Smooth muscle cell (in vitro differentiated cells): ENCODE measurements at regions not wholly inside any gene's neighbourhood (a gene's known extent, or its start where the extent isn't known, plus 50 kb on each side); places are given as distances from the start of the nearest gene placed in this dataset.
A peak's percentile ranks its signal among the peaks of the same experiment; 100 is the strongest.

ENCODE experiments used
- DNase-seq: peaks from one replicate; lab custom pipeline; 2025; ENCODE audit not compliant: unreplicated experiment; lab: John Stamatoyannopoulos, UW
- H2AFZ ChIP-seq: fragments of 200-600 bp; sonication (generic); 2 replicates; pipeline ENCODE4 v1.6.0; 2016; ENCODE audit warnings: antibody characterized with exemption, low read depth, mild to moderate bottlenecking
- H3F3A ChIP-seq: fragments of 200-600 bp; sonication (generic); 2 replicates; pipeline ENCODE4 v1.6.0; 2017; ENCODE audit warnings: antibody characterized with exemption, low read depth
- H3K27ac ChIP-seq: fragments of 200-600 bp; sonication (generic); 2 replicates; pipeline ENCODE4 v1.5.1; 2016; ENCODE audit warnings: low read depth, mild to moderate bottlenecking
- H3K27me3 ChIP-seq: fragments of 200-600 bp; sonication (generic); 2 replicates; pipeline ENCODE4 v1.6.1; 2016; ENCODE audit warnings: low read depth, mild to moderate bottlenecking
- H3K36me3 ChIP-seq: fragments of 200-600 bp; sonication (generic); 2 replicates; pipeline ENCODE4 v1.5.1; 2016; ENCODE audit warnings: low read depth
- H3K4me1 ChIP-seq: fragments of 200-600 bp; sonication (generic); 2 replicates; pipeline ENCODE4 v1.5.1; 2016; ENCODE audit warnings: low read depth
- H3K4me2 ChIP-seq: fragments of 200-600 bp; sonication (generic); 2 replicates; pipeline ENCODE4 v1.6.0; 2016; ENCODE audit warnings: mild to moderate bottlenecking
- H3K4me3 ChIP-seq: fragments of 200-600 bp; sonication (generic); 2 replicates; pipeline ENCODE4 v1.5.1; 2016; ENCODE audit warnings: mild to moderate bottlenecking
- H3K79me2 ChIP-seq: fragments of 200-600 bp; sonication (generic); 2 replicates; pipeline ENCODE4 v1.6.0; 2016; ENCODE audit warnings: low read depth, mild to moderate bottlenecking
- H3K9ac ChIP-seq: fragments of 200-600 bp; sonication (generic); 2 replicates; pipeline ENCODE4 v1.6.0; 2016; ENCODE audit warnings: low read depth
- H3K9me3 ChIP-seq: fragments of 200-600 bp; sonication (generic); replicated peaks from 2 replicates; pipeline ENCODE4 v1.5.1; 2016; ENCODE audit warnings: low read depth
- H4K20me1 ChIP-seq: fragments of 200-600 bp; sonication (generic); 2 replicates; pipeline ENCODE4 v1.6.0; 2016; ENCODE audit warnings: low read depth
- WGBS: methylation state at CpG from one replicate; pipeline ENCODE4 v1.1.7; 2016; ENCODE audit warnings: low lambda C conversion rate; 5-methylcytosine and 5-hydroxymethylcytosine counted together
- TF ChIP-seq, protein P1 (sequence below): fragments of 200-600 bp; sonication (generic); IDR thresholded peaks from 2 replicates; pipeline ENCODE4 v1.5.1; 2017; ENCODE audit warnings: borderline replicate concordance, mild to moderate bottlenecking, antibody characterized with exemption; ENCODE audit not compliant: insufficient read depth, poor library complexity, severe bottlenecking

- no peaks in the 10 kb centered on the region for H3K4me1 ChIP-seq
- no peaks in the 10 kb centered on the region for H3K36me3 ChIP-seq
- no peaks in the 10 kb centered on the region for H3F3A ChIP-seq
- H2AFZ ChIP-seq: no peak overlapping the region
- H3K27ac ChIP-seq: no peak overlapping the region
- no peak for DNase-seq
- 64% methylated on average over 5 of the region's 5 CpGs for WGBS
- H4K20me1 ChIP-seq: no peaks in the 10 kb centered on the region
- no peaks in the 10 kb centered on the region for H3K79me2 ChIP-seq
- no peaks in the 10 kb centered on the region for H3K9me3 ChIP-seq
- H3K9ac ChIP-seq: no peak overlapping the region
- no peaks in the 10 kb centered on the region for H3K27me3 ChIP-seq
- no peak overlapping the region for H3K4me3 ChIP-seq
- H3K4me2 ChIP-seq: no peak overlapping the region
- TF ChIP-seq, protein P1, sequence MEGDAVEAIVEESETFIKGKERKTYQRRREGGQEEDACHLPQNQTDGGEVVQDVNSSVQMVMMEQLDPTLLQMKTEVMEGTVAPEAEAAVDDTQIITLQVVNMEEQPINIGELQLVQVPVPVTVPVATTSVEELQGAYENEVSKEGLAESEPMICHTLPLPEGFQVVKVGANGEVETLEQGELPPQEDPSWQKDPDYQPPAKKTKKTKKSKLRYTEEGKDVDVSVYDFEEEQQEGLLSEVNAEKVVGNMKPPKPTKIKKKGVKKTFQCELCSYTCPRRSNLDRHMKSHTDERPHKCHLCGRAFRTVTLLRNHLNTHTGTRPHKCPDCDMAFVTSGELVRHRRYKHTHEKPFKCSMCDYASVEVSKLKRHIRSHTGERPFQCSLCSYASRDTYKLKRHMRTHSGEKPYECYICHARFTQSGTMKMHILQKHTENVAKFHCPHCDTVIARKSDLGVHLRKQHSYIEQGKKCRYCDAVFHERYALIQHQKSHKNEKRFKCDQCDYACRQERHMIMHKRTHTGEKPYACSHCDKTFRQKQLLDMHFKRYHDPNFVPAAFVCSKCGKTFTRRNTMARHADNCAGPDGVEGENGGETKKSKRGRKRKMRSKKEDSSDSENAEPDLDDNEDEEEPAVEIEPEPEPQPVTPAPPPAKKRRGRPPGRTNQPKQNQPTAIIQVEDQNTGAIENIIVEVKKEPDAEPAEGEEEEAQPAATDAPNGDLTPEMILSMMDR: no peak
Observed at GRCh38 chr2:128681507-128681906, 362.8 kb upstream of the HS6ST1 start.

DNA sequence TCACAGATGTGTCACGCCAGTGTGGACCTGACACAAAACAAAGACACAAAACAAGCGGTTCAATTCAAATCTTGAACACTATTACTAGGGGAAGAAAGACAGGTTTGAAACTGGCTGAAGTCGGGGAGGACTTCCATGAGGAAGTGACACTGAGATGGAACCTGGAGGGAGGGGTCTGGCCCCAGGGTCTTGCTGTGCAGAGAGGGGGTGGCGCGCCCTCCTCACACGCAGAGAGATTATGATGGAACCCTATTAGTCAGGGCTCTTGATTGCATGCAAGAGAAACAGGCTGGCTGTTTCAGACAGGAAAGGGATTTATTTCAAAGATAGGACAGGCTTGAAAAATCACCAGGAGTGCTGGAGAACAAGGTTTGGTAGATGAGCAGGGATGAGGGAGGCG is 363.6 kb upstream of the HS6ST1 start:
- H3K79me2 ChIP-seq: no peaks in the 10 kb centered on the region
- H3K4me2 ChIP-seq: peak overlapping the region; percentile 40
- no peaks in the 10 kb centered on the region for H3K27me3 ChIP-seq
- H3F3A ChIP-seq: no peaks in the 10 kb centered on the region
- no peaks in the 10 kb centered on the region for H3K4me1 ChIP-seq
- DNase-seq: no peak
- no peak overlapping the region for H3K4me3 ChIP-seq
- H3K9me3 ChIP-seq: no peaks in the 10 kb centered on the region
- 76% methylated on average over 7 of the region's 7 CpGs for WGBS
- TF ChIP-seq, protein P1: no peak
- H3K27ac ChIP-seq: peak overlapping the region; percentile 28
- peak overlapping the region; percentile 43 for H2AFZ ChIP-seq
- H4K20me1 ChIP-seq: no peaks in the 10 kb centered on the region
- H3K9ac ChIP-seq: no peak overlapping the region
- no peaks in the 10 kb centered on the region for H3K36me3 ChIP-seq

- 83% methylated on average over 13 of the region's 13 CpGs for WGBS
- Histone ChIP-seq H3F3A (no peaks in the 10 kb centered on the region), H3K4me1 (no peaks in the 10 kb centered on the region), H3K27ac (peak overlapping the region; percentile 28), H3K9me3 (no peaks in the 10 kb centered on the region), H3K79me2 (no peaks in the 10 kb centered on the region), H3K9ac (no peak overlapping the region), H4K20me1 (no peaks in the 10 kb centered on the region), H3K4me2 (peak overlapping the region; percentile 40), H3K36me3 (no peaks in the 10 kb centered on the region), H3K27me3 (no peaks in the 10 kb centered on the region), H3K4me3 (no peak overlapping the region), H2AFZ (peak overlapping the region; percentile 43)
- no peak for DNase-seq
- TF ChIP-seq, protein P1: no peak
Observed at GRCh38 chr2:128682729-128683284, 364.1 kb upstream of the HS6ST1 start.

DNA sequence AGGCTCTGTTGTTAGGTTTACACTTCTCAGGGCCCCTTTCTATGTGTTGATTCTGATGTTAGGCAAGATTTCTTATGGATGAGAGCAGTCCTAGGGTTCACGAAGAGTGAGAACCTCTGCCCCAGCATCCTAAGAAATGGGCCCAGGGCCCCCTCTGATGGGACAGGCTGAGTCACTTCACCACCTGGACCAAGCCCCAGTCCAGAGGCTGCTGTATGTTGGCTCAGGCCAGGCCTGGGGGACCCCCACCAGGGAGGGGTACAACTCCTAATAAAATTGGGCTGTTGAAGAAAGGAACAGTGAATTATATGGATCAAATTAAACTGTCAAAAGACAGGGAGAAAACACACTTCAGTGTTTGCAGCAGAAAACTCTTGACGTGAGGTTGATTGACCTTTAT is 365.9 kb upstream of the HS6ST1 start:
- TF ChIP-seq, protein P1: no peak

More for the DNA sequence above, 365.9 kb upstream of the HS6ST1 start:
- Histone ChIP-seq H3K27me3 (no peaks in the 10 kb centered on the region), H3K4me3 (no peak overlapping the region), H3K27ac (no peak overlapping the region), H3K9ac (no peak overlapping the region), H3F3A (no peaks in the 10 kb centered on the region), H2AFZ (no peak overlapping the region), H4K20me1 (no peaks in the 10 kb centered on the region), H3K9me3 (no peaks in the 10 kb centered on the region), H3K4me2 (no peak overlapping the region), H3K79me2 (no peaks in the 10 kb centered on the region), H3K4me1 (no peaks in the 10 kb centered on the region), H3K36me3 (no peaks in the 10 kb centered on the region)
- no peak for DNase-seq
- WGBS: 96% methylated on average over 2 of the region's 2 CpGs
